Ishikawa (cell line): ENCODE measurements at regions not wholly inside any gene's neighbourhood (a gene's known extent, or its start where the extent isn't known, plus 50 kb on each side); places are given as distances from the start of the nearest gene placed in this dataset.

Experiments
- CEBPB ChIP-seq: IDR thresholded peaks from 2 replicates; pipeline ENCODE4 v1.6.1; 2012
- CREB1 ChIP-seq: IDR thresholded peaks from 2 replicates; pipeline ENCODE4 v1.6.1; 2012; ENCODE audit warnings: low read depth
- EGR1 ChIP-seq: IDR thresholded peaks from 2 replicates; pipeline ENCODE4 v1.6.1; 2012
- EP300 ChIP-seq: IDR thresholded peaks from 2 replicates; pipeline ENCODE4 v1.6.1; 2012; ENCODE audit warnings: borderline replicate concordance
- FOXM1 ChIP-seq: IDR thresholded peaks from 2 replicates; pipeline ENCODE4 v1.6.1; 2012; ENCODE audit warnings: low read depth, borderline replicate concordance
- NFIC ChIP-seq: IDR thresholded peaks from 2 replicates; pipeline ENCODE4 v1.6.1; 2012
- RAD21 ChIP-seq: IDR thresholded peaks from 2 replicates; pipeline ENCODE4 v1.6.1; 2012; ENCODE audit warnings: low read depth
- TAF1 ChIP-seq: IDR thresholded peaks from 2 replicates; pipeline ENCODE4 v1.6.1; 2012; ENCODE audit warnings: low read depth, mild to moderate bottlenecking
- TCF12 ChIP-seq: IDR thresholded peaks from 2 replicates; pipeline ENCODE4 v1.6.1; 2012; ENCODE audit warnings: low read depth
- TEAD4 ChIP-seq: IDR thresholded peaks from 2 replicates; pipeline ENCODE4 v1.6.1; 2012
- YY1 ChIP-seq: IDR thresholded peaks from 2 replicates; pipeline ENCODE4 v1.6.1; 2012; ENCODE audit warnings: low read depth
- ZBTB7A ChIP-seq: IDR thresholded peaks from 2 replicates; pipeline ENCODE4 v1.6.1; 2012; ENCODE audit warnings: low read depth
- TF ChIP-seq, protein P1 (sequence below): IDR thresholded peaks from 2 replicates; pipeline ENCODE4 v1.6.1; 2012; ENCODE audit warnings: low read depth, mild to moderate bottlenecking
- TF ChIP-seq, protein P2 (sequence below): IDR thresholded peaks from 2 replicates; pipeline ENCODE4 v1.6.1; 2012
- TF ChIP-seq, protein P3 (sequence below): IDR thresholded peaks from 2 replicates; pipeline ENCODE4 v1.6.1; 2012

DNA sequence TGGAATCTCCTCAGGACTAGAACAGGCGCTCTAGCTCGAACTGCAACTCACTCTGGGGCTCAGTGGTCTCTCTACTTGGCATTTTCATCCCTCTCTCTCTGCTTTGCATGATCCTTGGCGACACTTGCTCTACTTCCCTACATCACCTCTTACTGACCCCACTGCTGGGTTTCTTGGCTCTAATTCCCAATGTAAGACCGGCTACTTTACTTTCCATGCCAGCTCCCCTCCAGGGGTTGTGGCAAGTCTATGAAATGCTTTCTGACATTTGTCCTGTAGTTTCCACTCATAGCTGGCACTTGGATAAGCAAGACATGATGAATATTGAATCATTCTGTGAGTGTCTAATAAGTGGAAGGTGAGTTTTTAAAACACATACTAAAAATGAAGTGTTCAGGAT lies 292.3 kb downstream of the USP25 start:
- TF ChIP-seq YY1 (no peak), CREB1 (no peak), EP300 (no peak)

DNA sequence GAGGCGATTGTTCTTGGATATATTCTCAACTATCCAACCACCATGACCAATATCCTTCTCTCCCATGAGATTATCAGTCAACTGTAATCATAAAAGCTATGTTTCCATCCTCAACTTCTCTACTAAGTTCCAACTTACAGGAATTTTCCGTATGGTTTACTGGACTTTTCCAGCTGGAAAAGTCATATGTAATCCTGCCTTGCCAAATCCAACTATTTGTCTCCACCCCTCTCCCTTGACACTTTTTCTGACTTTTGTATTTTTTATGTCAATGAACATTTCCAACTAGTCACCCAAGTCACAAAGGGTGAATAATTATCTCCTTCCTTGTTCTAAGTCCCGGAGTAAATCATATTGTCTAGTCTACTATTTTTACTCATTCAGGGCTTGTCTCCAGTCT lies 293.1 kb downstream of the USP25 start:
- TF ChIP-seq TCF12 (no peak), RAD21 (no peak), TEAD4 (no peak), EGR1 (no peak), ZBTB7A (no peak), YY1 (no peak), NFIC (no peak), CEBPB (no peak), TAF1 (no peak), EP300 (no peak)
- TF ChIP-seq, protein P1, sequence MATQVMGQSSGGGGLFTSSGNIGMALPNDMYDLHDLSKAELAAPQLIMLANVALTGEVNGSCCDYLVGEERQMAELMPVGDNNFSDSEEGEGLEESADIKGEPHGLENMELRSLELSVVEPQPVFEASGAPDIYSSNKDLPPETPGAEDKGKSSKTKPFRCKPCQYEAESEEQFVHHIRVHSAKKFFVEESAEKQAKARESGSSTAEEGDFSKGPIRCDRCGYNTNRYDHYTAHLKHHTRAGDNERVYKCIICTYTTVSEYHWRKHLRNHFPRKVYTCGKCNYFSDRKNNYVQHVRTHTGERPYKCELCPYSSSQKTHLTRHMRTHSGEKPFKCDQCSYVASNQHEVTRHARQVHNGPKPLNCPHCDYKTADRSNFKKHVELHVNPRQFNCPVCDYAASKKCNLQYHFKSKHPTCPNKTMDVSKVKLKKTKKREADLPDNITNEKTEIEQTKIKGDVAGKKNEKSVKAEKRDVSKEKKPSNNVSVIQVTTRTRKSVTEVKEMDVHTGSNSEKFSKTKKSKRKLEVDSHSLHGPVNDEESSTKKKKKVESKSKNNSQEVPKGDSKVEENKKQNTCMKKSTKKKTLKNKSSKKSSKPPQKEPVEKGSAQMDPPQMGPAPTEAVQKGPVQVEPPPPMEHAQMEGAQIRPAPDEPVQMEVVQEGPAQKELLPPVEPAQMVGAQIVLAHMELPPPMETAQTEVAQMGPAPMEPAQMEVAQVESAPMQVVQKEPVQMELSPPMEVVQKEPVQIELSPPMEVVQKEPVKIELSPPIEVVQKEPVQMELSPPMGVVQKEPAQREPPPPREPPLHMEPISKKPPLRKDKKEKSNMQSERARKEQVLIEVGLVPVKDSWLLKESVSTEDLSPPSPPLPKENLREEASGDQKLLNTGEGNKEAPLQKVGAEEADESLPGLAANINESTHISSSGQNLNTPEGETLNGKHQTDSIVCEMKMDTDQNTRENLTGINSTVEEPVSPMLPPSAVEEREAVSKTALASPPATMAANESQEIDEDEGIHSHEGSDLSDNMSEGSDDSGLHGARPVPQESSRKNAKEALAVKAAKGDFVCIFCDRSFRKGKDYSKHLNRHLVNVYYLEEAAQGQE, result no peak
- TF ChIP-seq, protein P2, sequence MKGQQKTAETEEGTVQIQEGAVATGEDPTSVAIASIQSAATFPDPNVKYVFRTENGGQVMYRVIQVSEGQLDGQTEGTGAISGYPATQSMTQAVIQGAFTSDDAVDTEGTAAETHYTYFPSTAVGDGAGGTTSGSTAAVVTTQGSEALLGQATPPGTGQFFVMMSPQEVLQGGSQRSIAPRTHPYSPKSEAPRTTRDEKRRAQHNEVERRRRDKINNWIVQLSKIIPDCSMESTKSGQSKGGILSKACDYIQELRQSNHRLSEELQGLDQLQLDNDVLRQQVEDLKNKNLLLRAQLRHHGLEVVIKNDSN, result no peak
- TF ChIP-seq, protein P3, sequence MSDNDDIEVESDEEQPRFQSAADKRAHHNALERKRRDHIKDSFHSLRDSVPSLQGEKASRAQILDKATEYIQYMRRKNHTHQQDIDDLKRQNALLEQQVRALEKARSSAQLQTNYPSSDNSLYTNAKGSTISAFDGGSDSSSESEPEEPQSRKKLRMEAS, result no peak

DNA sequence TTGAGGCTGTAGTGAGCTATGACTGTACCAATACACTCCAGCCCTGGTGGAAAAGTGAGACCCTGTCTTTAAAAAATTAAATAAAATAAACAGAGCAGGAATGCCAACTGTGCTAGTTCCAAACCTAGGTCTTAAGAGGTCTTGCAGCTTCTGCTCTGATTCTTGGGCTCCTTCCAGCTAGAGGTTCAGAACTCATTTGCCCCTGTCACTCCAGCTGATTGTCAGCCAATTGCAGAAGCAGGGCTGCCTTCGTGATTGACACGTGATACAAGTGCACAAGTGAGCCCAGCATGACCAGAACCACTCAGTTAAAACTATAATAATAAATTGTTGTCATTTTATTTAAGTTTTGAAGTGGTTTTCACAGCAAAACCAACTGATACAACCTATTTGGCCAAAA lies 298.4 kb downstream of the USP25 start:
- TF ChIP-seq, protein P3, result no peak
- TF ChIP-seq, protein P2, result peak; percentile 9; the same call in 1 of the 2 replicates

GRCh38 chr21:16028941-16029464 lies 299.2 kb downstream of the USP25 start:
- TF ChIP-seq, protein P3, result no peak
- TF ChIP-seq FOXM1, result no peak
- no peak for TF ChIP-seq CREB1

DNA sequence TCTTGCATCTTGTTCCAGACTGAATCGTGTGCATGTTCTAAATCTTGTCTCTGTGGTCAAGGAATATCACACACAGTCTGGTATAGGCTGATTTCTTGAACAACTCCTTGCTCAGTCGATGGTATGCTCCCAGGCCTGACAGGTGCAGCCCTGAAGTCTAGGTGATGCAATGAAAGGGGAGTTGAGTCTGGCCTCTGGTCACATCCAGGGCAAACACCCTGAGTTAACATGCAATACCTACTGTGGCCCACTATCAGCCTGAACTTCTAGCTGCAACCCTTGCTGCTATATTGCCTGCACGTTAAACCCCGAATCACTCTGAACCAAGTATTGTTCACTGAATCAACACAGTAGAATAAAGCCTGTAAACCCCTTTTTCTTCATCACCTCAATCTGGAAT lies 303.4 kb downstream of the USP25 start:
- TF ChIP-seq RAD21 (no peak), YY1 (no peak), TEAD4 (no peak), EP300 (no peak)

GRCh38 chr21:16034446-16035190 lies 304.8 kb downstream of the USP25 start:
- TF ChIP-seq, protein P2, result no peak
- no peak for TF ChIP-seq RAD21
- no peak for TF ChIP-seq EP300
- no peak for TF ChIP-seq FOXM1
- no peak for TF ChIP-seq TAF1

- TF ChIP-seq EP300, result no peak
- TF ChIP-seq RAD21, result no peak
- no peak for TF ChIP-seq NFIC
- TF ChIP-seq CEBPB, result no peak
- no peak for TF ChIP-seq CREB1
- no peak for TF ChIP-seq TAF1
These were observed 307.7 kb downstream of the USP25 start for GRCh38 chr21:16037421-16037955.

DNA sequence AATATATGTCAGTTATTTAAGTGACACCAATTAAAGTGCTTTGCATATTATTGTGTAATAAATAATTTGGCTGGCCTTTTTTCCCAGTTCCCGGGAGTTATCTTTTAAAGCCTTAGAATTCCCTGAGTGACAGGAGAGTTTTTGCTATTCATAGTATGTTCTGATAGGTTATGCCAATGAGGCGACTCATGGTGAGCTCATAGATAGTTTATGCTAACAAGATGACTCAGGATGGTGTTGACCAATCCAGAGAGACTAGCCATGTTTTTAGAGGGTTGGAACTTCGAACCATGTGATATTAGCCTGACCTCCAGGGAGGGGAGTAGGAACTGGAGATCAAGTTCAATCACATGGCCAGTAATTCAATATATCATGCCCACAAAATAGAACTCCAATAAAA lies 310.8 kb downstream of the USP25 start:
- no peak for TF ChIP-seq TAF1
- no peak for TF ChIP-seq EGR1
- TF ChIP-seq, protein P2, result no peak
- no peak for TF ChIP-seq TEAD4
- no peak for TF ChIP-seq RAD21
- TF ChIP-seq NFIC, result no peak
- TF ChIP-seq EP300, result no peak
- TF ChIP-seq, protein P1, result no peak
- no peak for TF ChIP-seq CREB1
- TF ChIP-seq TCF12, result no peak
- TF ChIP-seq CEBPB, result no peak
- TF ChIP-seq, protein P3, result no peak
- TF ChIP-seq YY1, result no peak
- no peak for TF ChIP-seq FOXM1
- TF ChIP-seq ZBTB7A, result no peak
